Prostate gland (tissue), 2 donors: ENCODE measurements at regions not wholly inside any gene's neighbourhood (a gene's known extent, or its start where the extent isn't known, plus 50 kb on each side); places are given as distances from the start of the nearest gene placed in this dataset.

Experiments
- CTCF ChIP-seq, 4 experiments: fragments of 200-600 bp in 2 of 4; fragments of 450-650 bp in 2 of 4; sonication (generic) in 2 of 4; IDR thresholded peaks; 1 replicate in 3 of 4; 2 replicates in 1 of 4; pipeline ENCODE4 v1.5.1; 2016 to 2019; ENCODE audit warnings: antibody characterized with exemption in 4 of 4, mild to moderate bottlenecking in 2 of 4, moderate library complexity in 2 of 4
- POLR2A ChIP-seq: fragments of 450-650 bp; IDR thresholded peaks from one replicate; pipeline ENCODE4 v1.6.1; 2016; ENCODE audit warnings: antibody characterized with exemption, mild to moderate bottlenecking
- POLR2AphosphoS5 ChIP-seq: sonication (generic); formaldehyde crosslinking; IDR thresholded peaks from one replicate; pipeline ENCODE4 v1.6.1; 2017; ENCODE audit warnings: antibody characterized with exemption

- TF ChIP-seq CTCF (IDR thresholded peaks at IDR 0.05) (no peak), POLR2A (no peak), POLR2AphosphoS5 (no peak)
Measured at GRCh38 chr1:69269491-69269890, 298.2 kb upstream of the LRRC7 start.
